Pons (tissue), 1 donor: ENCODE measurements at regions not wholly inside any gene's neighbourhood (a gene's known extent, or its start where the extent isn't known, plus 50 kb on each side); places are given as distances from the start of the nearest gene placed in this dataset.

Experiments used
- DNase-seq: peaks from one replicate; pipeline ENCODE4 v3.0.0-alpha.2; 2016; ENCODE audit warnings: low spot score

GRCh38 chr4:29467044-29467717 is 1253.0 kb upstream of the PCDH7 start:
- DNase-seq, result no peak
